ENCODE measurements at regions not wholly inside any gene's neighbourhood (a gene's known extent, or its start where the extent isn't known, plus 50 kb on each side); places are given as distances from the start of the nearest gene placed in this dataset.

GRCh38 chrX:124507246-124507645 is 160.9 kb downstream of the SH2D1A start:
- TF ChIP-seq, protein P1, sequence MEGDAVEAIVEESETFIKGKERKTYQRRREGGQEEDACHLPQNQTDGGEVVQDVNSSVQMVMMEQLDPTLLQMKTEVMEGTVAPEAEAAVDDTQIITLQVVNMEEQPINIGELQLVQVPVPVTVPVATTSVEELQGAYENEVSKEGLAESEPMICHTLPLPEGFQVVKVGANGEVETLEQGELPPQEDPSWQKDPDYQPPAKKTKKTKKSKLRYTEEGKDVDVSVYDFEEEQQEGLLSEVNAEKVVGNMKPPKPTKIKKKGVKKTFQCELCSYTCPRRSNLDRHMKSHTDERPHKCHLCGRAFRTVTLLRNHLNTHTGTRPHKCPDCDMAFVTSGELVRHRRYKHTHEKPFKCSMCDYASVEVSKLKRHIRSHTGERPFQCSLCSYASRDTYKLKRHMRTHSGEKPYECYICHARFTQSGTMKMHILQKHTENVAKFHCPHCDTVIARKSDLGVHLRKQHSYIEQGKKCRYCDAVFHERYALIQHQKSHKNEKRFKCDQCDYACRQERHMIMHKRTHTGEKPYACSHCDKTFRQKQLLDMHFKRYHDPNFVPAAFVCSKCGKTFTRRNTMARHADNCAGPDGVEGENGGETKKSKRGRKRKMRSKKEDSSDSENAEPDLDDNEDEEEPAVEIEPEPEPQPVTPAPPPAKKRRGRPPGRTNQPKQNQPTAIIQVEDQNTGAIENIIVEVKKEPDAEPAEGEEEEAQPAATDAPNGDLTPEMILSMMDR (IDR thresholded peaks at IDR 0.05) = no peak
- no peak for TF ChIP-seq POLR2A (IDR thresholded peaks at IDR 0.05)

Measured in adrenal gland (tissue), 5 donors.